Heart left ventricle (tissue), 13 donors: ENCODE measurements at regions not wholly inside any gene's neighbourhood (a gene's known extent, or its start where the extent isn't known, plus 50 kb on each side); places are given as distances from the start of the nearest gene placed in this dataset.

Experiments used
- CTCF ChIP-seq, 12 donors: fragments of 200-600 bp; sonication (generic) in 4 of 12; IDR thresholded peaks; one replicate each; pipeline versions ENCODE4 v1.5.0 to v1.8.0; 2018 to 2022; ENCODE audit warnings: antibody characterized with exemption in 12 of 12, mild to moderate bottlenecking in 5 of 12
- POLR2A ChIP-seq, 2 donors: fragments of 450-650 bp; IDR thresholded peaks; one replicate each; pipeline ENCODE4 v1.6.1; 2017; ENCODE audit warnings: antibody characterized with exemption in 2 of 2, mild to moderate bottlenecking in 2 of 2, moderate library complexity in 2 of 2
- donor health status: ischemic (EF 13 %, LVEDD 7.1; RV severe dilation, severe dysfunction).
- donor health status: DM: no; HTN: yes; CAD: no.
- donor health status: DM: no; HTN: no; CAD: no.
- donor health status: ischemic (EF 25% LVEDD 6.9; RV normal size, moderate dysfunction).
- donor health status: ischemic (EF 25% LVEDD 5.7; RV mildly dilated, moderate dysfunction).
- donor health status: ischemic (EF 35%, LVEDD 5.7; RV mildly dilated, moderate dysfunction).
- donor health status: nonischemic (EF 11% LVEDD 7.7; RV severe dilation, severe dysfunction).
- donor health status: DM: yes; HTN: yes; CAD: no.
- donor health status: PGD.
- donor health status: ischemic (EF 29% LVEDD 5.4; RV normal size, mild dysfunction).
- donor health status: nonischemic (EF 23%, LVEDD 6.1; RV moderate dilation, normal function).

GRCh38 chr14:86912709-86913108 lies 1080.3 kb downstream of the GALC start:
- TF ChIP-seq POLR2A (IDR thresholded peaks at IDR 0.05): no peak
- TF ChIP-seq CTCF (IDR thresholded peaks at IDR 0.05): no peak
